B cell (primary cell): ENCODE measurements at regions not wholly inside any gene's neighbourhood (a gene's known extent, or its start where the extent isn't known, plus 50 kb on each side); places are given as distances from the start of the nearest gene placed in this dataset.

ENCODE experiments used
- ATAC-seq: fragments of 200-7000 bp; cut with Tn5 transposase; one replicate; pipeline ENCODE4 v1.10.0; 2021; ENCODE audit warnings: low read depth, mild to moderate bottlenecking, moderate number of reproducible peaks, moderate library complexity
- CTCF ChIA-PET: fragments of 350-600 bp; sonication (Branson Sonifier 250); formaldehyde crosslinking; loops from one replicate; lab custom pipeline; 2021; ENCODE audit warnings: antibody characterized with exemption, inconsistent platforms; lab: Charles Lee
- POLR2A ChIA-PET: fragments of 350-600 bp; sonication (Branson Sonifier 250); formaldehyde crosslinking; loops from one replicate; lab custom pipeline; 2021; ENCODE audit warnings: antibody characterized with exemption; lab: Charles Lee
- DNase-seq: peaks from one replicate; pipeline ENCODE4 v3.0.0; 2013
- H2AFZ ChIP-seq: 2 replicates; pipeline ENCODE4 v1.6.1; 2012; ENCODE audit warnings: mild to moderate bottlenecking, low read depth, low read length; ENCODE audit not compliant: insufficient read depth, poor library complexity, severe bottlenecking
- H3K27ac ChIP-seq, 2 donors: 1 replicate in 1 of 2; 2 replicates in 1 of 2; pipeline ENCODE4 v1.5.1; 2012 to 2013; ENCODE audit warnings: low read length in 2 of 2, mild to moderate bottlenecking in 2 of 2, moderate library complexity in 1 of 2
- H3K27me3 ChIP-seq, 4 experiments: fragments of 200-600 bp in 1 of 4; sonication (generic) in 1 of 4; replicated peaks in 1 of 4; 1 replicate in 2 of 4; 2 replicates in 2 of 4; pipeline versions ENCODE4 v1.6.1 to v1.7.0; 2013 to 2016; ENCODE audit warnings: low read length in 3 of 4, mild to moderate bottlenecking in 2 of 4, mixed read lengths in 1 of 4, moderate library complexity in 1 of 4; ENCODE audit not compliant: insufficient read depth in 4 of 4, control insufficient read depth in 3 of 4; ENCODE audit errors: control extremely low read depth in 1 of 4
- H3K36me3 ChIP-seq, 2 experiments: replicated peaks in 1 of 2; 1 replicate in 1 of 2; 2 replicates in 1 of 2; pipeline versions ENCODE4 v1.6.1 to v1.7.1; 2013; ENCODE audit warnings: low read length in 1 of 2; ENCODE audit not compliant: insufficient read depth in 2 of 2, control insufficient read depth in 1 of 2; ENCODE audit errors: control extremely low read depth in 1 of 2, extremely low read depth in 1 of 2
- H3K4me1 ChIP-seq, 2 donors: fragments of 200-600 bp in 1 of 2; sonication (generic) in 1 of 2; 1 replicate in 1 of 2; 2 replicates in 1 of 2; pipeline versions ENCODE4 v1.5.1 to v1.6.1; 2013 to 2017; ENCODE audit warnings: low read length in 2 of 2; ENCODE audit not compliant: control insufficient read depth in 2 of 2, insufficient read depth in 2 of 2
- H3K4me2 ChIP-seq: replicated peaks from 2 replicates; pipeline ENCODE3; 2012; ENCODE audit warnings: mild to moderate bottlenecking, low read depth, low read length; ENCODE audit not compliant: poor library complexity, severe bottlenecking
- H3K4me3 ChIP-seq, 5 experiments: fragments of 200-600 bp in 1 of 5; sonication (generic) in 1 of 5; 1 replicate in 3 of 5; 2 replicates in 2 of 5; pipeline versions ENCODE4 v1.5.1 to v1.7.0; 2011 to 2016; ENCODE audit warnings: low read length in 4 of 5, mild to moderate bottlenecking in 4 of 5, low read depth in 2 of 5, control low read depth in 1 of 5, moderate library complexity in 1 of 5; ENCODE audit not compliant: insufficient read depth in 1 of 5; ENCODE audit errors: control extremely low read depth in 1 of 5, extremely low read depth in 1 of 5
- H3K79me2 ChIP-seq: fragments of 200-600 bp; sonication (generic); one replicate; pipeline ENCODE4 v1.6.0; 2016; ENCODE audit warnings: low read length; ENCODE audit not compliant: control insufficient read depth, insufficient read depth
- H3K9ac ChIP-seq: fragments of 200-600 bp; sonication (generic); 2 replicates; pipeline ENCODE4 v1.6.1; 2017; ENCODE audit warnings: mild to moderate bottlenecking, low read length, moderate library complexity
- H3K9me3 ChIP-seq, 3 donors: one replicate each; pipeline versions ENCODE4 v1.6.1 to v1.7.1; 2013; ENCODE audit warnings: low read length in 2 of 3; ENCODE audit not compliant: control insufficient read depth in 2 of 3, insufficient read depth in 1 of 3; ENCODE audit errors: control extremely low read depth in 1 of 3
- H4K20me1 ChIP-seq: 2 replicates; pipeline ENCODE4 v1.6.0; 2012; ENCODE audit warnings: mild to moderate bottlenecking, low read length; ENCODE audit not compliant: insufficient read depth, control insufficient read depth, poor library complexity, severe bottlenecking
- H3K27ac Mint-ChIP-seq: one replicate; pipeline ENCODE4 v1.8.0; 2021; ENCODE audit warnings: mixed read lengths
- H3K27me3 Mint-ChIP-seq: one replicate; pipeline ENCODE4 v1.8.0; 2021; ENCODE audit warnings: mixed read lengths
- H3K4me1 Mint-ChIP-seq: one replicate; pipeline ENCODE4 v1.8.0; 2021; ENCODE audit warnings: mixed read lengths
- H3K4me3 Mint-ChIP-seq: one replicate; pipeline ENCODE4 v1.8.0; 2021; ENCODE audit warnings: mixed read lengths
- H3K9me3 Mint-ChIP-seq: one replicate; pipeline ENCODE4 v1.8.0; 2022; ENCODE audit warnings: mixed read lengths; ENCODE audit not compliant: insufficient read depth
- CTCF ChIP-seq: fragments of 200-600 bp; IDR thresholded peaks from one replicate; pipeline ENCODE4 v1.8.0; 2022; ENCODE audit warnings: antibody characterized with exemption, mild to moderate bottlenecking
- EZH2 ChIP-seq: IDR thresholded peaks from 2 replicates; pipeline ENCODE4 v1.6.1; 2012; ENCODE audit warnings: borderline replicate concordance, low read depth, mild to moderate bottlenecking, moderate library complexity, low read length; ENCODE audit not compliant: insufficient read depth, poor library complexity, severe bottlenecking
- WGBS: methylation state at CpG from one replicate; pipeline ENCODE4 v1.1.5; 2013; ENCODE audit warnings: missing lambda C conversion rate; ENCODE audit not compliant: insufficient coverage; 5-methylcytosine and 5-hydroxymethylcytosine counted together
- intact Hi-C: fragments of 100-400 bp; cut with micrococcal nuclease; formaldehyde crosslinking; loops from one replicate; pipeline ENCODE4 v1.10.0; 2022

- Mint-ChIP-seq H3K4me3 (no peak overlapping the region), H3K9me3 (no peaks in the 10 kb centered on the region), H3K27me3 (no peaks in the 10 kb centered on the region), H3K27ac (no peak overlapping the region), H3K4me1 (peaks cover 11% of the 10 kb centered on the region)
- no peak overlapping the region for H3K27ac ChIP-seq
- DNase-seq (peak; percentile 29), ATAC-seq (peak; percentile 62)
- intact Hi-C loops = no loop called here
- peaks cover 0 to 7% of the 10 kb centered on the region in 2 donors for H3K4me1 ChIP-seq
- no peaks in the 10 kb centered on the region for H3K9me3 ChIP-seq
- no peaks in the 10 kb centered on the region for H3K36me3 ChIP-seq
- no peak overlapping the region for H3K9ac ChIP-seq
- no peaks in the 10 kb centered on the region for H3K79me2 ChIP-seq
- H2AFZ ChIP-seq = no peak overlapping the region
- no CpG with 5 or more reads among the region's 2 CpGs for WGBS
- ChIA-PET CTCF (no interaction called here), POLR2A (no interaction called here)
- no peaks in the 10 kb centered on the region for H3K27me3 ChIP-seq
- no peaks in the 10 kb centered on the region for H4K20me1 ChIP-seq
- TF ChIP-seq EZH2 (no peak), CTCF (no peak)
- H3K4me2 ChIP-seq = no peak overlapping the region
- H3K4me3 ChIP-seq = no peak overlapping the region
These were observed 602.9 kb upstream of the HTR2C start for GRCh38 chrX:113980953-113981352.

GRCh38 chrX:113977887-113978286 lies 606.0 kb upstream of the HTR2C start:
- no peak for ATAC-seq
- H3K27me3 Mint-ChIP-seq = no peaks in the 10 kb centered on the region
- no peak for DNase-seq
- H3K9me3 ChIP-seq = no peaks in the 10 kb centered on the region
- peaks cover 0 to 7% of the 10 kb centered on the region in 2 donors for H3K4me1 ChIP-seq
- H3K27ac ChIP-seq = no peak overlapping the region
- TF ChIP-seq CTCF (no peak), EZH2 (no peak)
- no peaks in the 10 kb centered on the region for H4K20me1 ChIP-seq
- H3K4me1 Mint-ChIP-seq = peaks cover 11% of the 10 kb centered on the region
- no peak overlapping the region for H3K9ac ChIP-seq
- H3K4me2 ChIP-seq = no peak overlapping the region
- no peaks in the 10 kb centered on the region for H3K36me3 ChIP-seq
- no peak overlapping the region for H3K27ac Mint-ChIP-seq
- H3K4me3 Mint-ChIP-seq = no peak overlapping the region
- H3K27me3 ChIP-seq = no peaks in the 10 kb centered on the region
- WGBS = no CpG with 5 or more reads among the region's 1 CpG
- ChIA-PET CTCF (no interaction called here), POLR2A (no interaction called here)
- intact Hi-C loops = no loop called here
- H2AFZ ChIP-seq = no peak overlapping the region
- H3K79me2 ChIP-seq = no peaks in the 10 kb centered on the region
- H3K9me3 Mint-ChIP-seq = no peaks in the 10 kb centered on the region
- H3K4me3 ChIP-seq = no peak overlapping the region
